RCC 7860 (cell line): ENCODE measurements at regions not wholly inside any gene's neighbourhood (a gene's known extent, or its start where the extent isn't known, plus 50 kb on each side); places are given as distances from the start of the nearest gene placed in this dataset.

Source experiments
- DNase-seq: peaks from one replicate; pipeline ENCODE4 v3.0.0-alpha.2; 2015; ENCODE audit warnings: low spot score
- FAIRE-seq: peaks from 2 replicates; lab custom pipeline; 2012; peaks lifted over from hg19 to GRCh38; lab: Jason Lieb, UNC

- FAIRE-seq (no peak), DNase-seq (no peak)
Observed at GRCh38 chr22:27210111-27210730, 552.8 kb downstream of the MIAT start.

GRCh38 chr22:27212102-27212501, 554.7 kb downstream of the MIAT start:
- DNase-seq, result no peak
- no peak for FAIRE-seq

- DNase-seq (peak; percentile 64), FAIRE-seq (peak; percentile 69)
Observed at GRCh38 chr22:27212617-27213177, 555.3 kb downstream of the MIAT start.

- FAIRE-seq (peak; percentile 35), DNase-seq (peak; percentile 30)
Observed at GRCh38 chr22:27213294-27213693, 555.9 kb downstream of the MIAT start.

GRCh38 chr22:27213766-27214581, 556.6 kb downstream of the MIAT start:
- FAIRE-seq (no peak), DNase-seq (no peak)

GRCh38 chr22:27214691-27215090, 557.3 kb downstream of the MIAT start:
- DNase-seq (no peak), FAIRE-seq (no peak)

GRCh38 chr22:27215871-27216270, 558.5 kb downstream of the MIAT start:
- DNase-seq, result no peak
- FAIRE-seq, result no peak

- DNase-seq, result no peak
- FAIRE-seq, result no peak
Observed at GRCh38 chr22:27216444-27216843, 559.1 kb downstream of the MIAT start.

GRCh38 chr22:27217154-27217553, 559.8 kb downstream of the MIAT start:
- FAIRE-seq (no peak), DNase-seq (no peak)

GRCh38 chr22:27218012-27218920, 560.9 kb downstream of the MIAT start:
- FAIRE-seq, result no peak
- DNase-seq, result no peak

GRCh38 chr22:27219036-27219435, 561.6 kb downstream of the MIAT start:
- FAIRE-seq, result no peak
- DNase-seq, result no peak

GRCh38 chr22:27220339-27220738, 563.0 kb downstream of the MIAT start:
- FAIRE-seq (peak; percentile 99), DNase-seq (peak; percentile 98)

GRCh38 chr22:27222178-27222577, 564.8 kb downstream of the MIAT start:
- FAIRE-seq, result no peak
- DNase-seq, result no peak

GRCh38 chr22:27223317-27224177, 566.2 kb downstream of the MIAT start:
- peak; percentile 98 for FAIRE-seq
- DNase-seq, result peak; percentile 98

- DNase-seq (peak; percentile 87), FAIRE-seq (peak; percentile 88)
Observed at GRCh38 chr22:27224485-27225374, 567.3 kb downstream of the MIAT start.

- peak; percentile 48 for DNase-seq
Observed at GRCh38 chr22:27226666-27227065, 569.3 kb downstream of the MIAT start.

GRCh38 chr22:27228771-27229170, 571.4 kb downstream of the MIAT start:
- FAIRE-seq (no peak), DNase-seq (no peak)

More at GRCh38 chr22:27226666-27227065, 569.3 kb downstream of the MIAT start:
- no peak for FAIRE-seq

GRCh38 chr22:27230189-27230588, 571.4 kb downstream of the MN1 start:
- no peak for DNase-seq
- FAIRE-seq, result no peak

- DNase-seq (no peak), FAIRE-seq (no peak)
Observed at GRCh38 chr22:27231266-27231665, 570.3 kb downstream of the MN1 start.
